GM10248 (cell line): ENCODE measurements at regions not wholly inside any gene's neighbourhood (a gene's known extent, or its start where the extent isn't known, plus 50 kb on each side); places are given as distances from the start of the nearest gene placed in this dataset.

Experiments used
- CTCF ChIA-PET: fragments of 300-600 bp; sonication (Branson Sonifier 250); formaldehyde crosslinking; extraction: SDS; loops from one replicate; lab custom pipeline; 2021; ENCODE audit warnings: antibody characterized with exemption; lab: Yijun Ruan, JAX
- POLR2A ChIA-PET: fragments of 350-650 bp; sonication (Branson Sonifier 250); formaldehyde crosslinking; extraction: SDS; loops from one replicate; lab custom pipeline; 2020; ENCODE audit warnings: antibody characterized with exemption; lab: Yijun Ruan, JAX
- DNase-seq: peaks from one replicate; pipeline ENCODE4 v3.0.0; 2012; ENCODE audit errors: extremely low spot score
- CTCF ChIP-seq: IDR thresholded peaks from 2 replicates; pipeline ENCODE4 v1.5.1; 2012; ENCODE audit warnings: mild to moderate bottlenecking, low read depth; ENCODE audit errors: extremely low read depth, missing control alignments, control extremely low read depth

- POLR2A ChIA-PET: no interaction called here
- CTCF ChIA-PET: interaction anchor here (2.0 kb wide), 1 partner anchor 9 kb away, joined by 5 read pairs; no protein-coding TSS in a partner anchor
- no peak for TF ChIP-seq CTCF
- no peak for DNase-seq
Measured at GRCh38 chr12:60311940-60312339, 716.1 kb downstream of the SLC16A7 start.

- ChIA-PET CTCF (no interaction called here), POLR2A (no interaction called here)
- TF ChIP-seq CTCF: no peak
- DNase-seq: no peak
Measured at GRCh38 chr12:60317361-60317760, 721.5 kb downstream of the SLC16A7 start.

- no peak for TF ChIP-seq CTCF
- DNase-seq: no peak
- POLR2A ChIA-PET: no interaction called here
- CTCF ChIA-PET: no interaction called here
Measured at GRCh38 chr12:60324746-60325145, 728.9 kb downstream of the SLC16A7 start.

GRCh38 chr12:60333461-60333860, 737.6 kb downstream of the SLC16A7 start:
- CTCF ChIA-PET: interaction anchor here (1.1 kb wide), 1 partner anchor 14 kb away, joined by 3 read pairs; no protein-coding TSS in a partner anchor
- no peak for DNase-seq
- POLR2A ChIA-PET: no interaction called here
- TF ChIP-seq CTCF: no peak

- no peak for DNase-seq
- no peak for TF ChIP-seq CTCF
- CTCF ChIA-PET: no interaction called here
- POLR2A ChIA-PET: no interaction called here
Measured at GRCh38 chr12:60335745-60336144, 739.9 kb downstream of the SLC16A7 start.

- TF ChIP-seq CTCF: no peak
- CTCF ChIA-PET: no interaction called here
- POLR2A ChIA-PET: no interaction called here
- no peak for DNase-seq
Measured at GRCh38 chr12:60337839-60338549, 742.2 kb downstream of the SLC16A7 start.
